ENCODE measurements at regions not wholly inside any gene's neighbourhood (a gene's known extent, or its start where the extent isn't known, plus 50 kb on each side); places are given as distances from the start of the nearest gene placed in this dataset.

GRCh38 chr2:142769761-142770160 lies 107.7 kb upstream of the KYNU start:
- H3K4me3 ChIP-seq (replicated peaks in 1 of 2; ENCODE audit: low read depth in 2 of 2, low read length in 2 of 2), result no peak overlapping the region
- peak in 1 of 2 donors; percentile 59 for DNase-seq (ENCODE audit: low read depth in 2 of 2)
- TF ChIP-seq, protein P1, sequence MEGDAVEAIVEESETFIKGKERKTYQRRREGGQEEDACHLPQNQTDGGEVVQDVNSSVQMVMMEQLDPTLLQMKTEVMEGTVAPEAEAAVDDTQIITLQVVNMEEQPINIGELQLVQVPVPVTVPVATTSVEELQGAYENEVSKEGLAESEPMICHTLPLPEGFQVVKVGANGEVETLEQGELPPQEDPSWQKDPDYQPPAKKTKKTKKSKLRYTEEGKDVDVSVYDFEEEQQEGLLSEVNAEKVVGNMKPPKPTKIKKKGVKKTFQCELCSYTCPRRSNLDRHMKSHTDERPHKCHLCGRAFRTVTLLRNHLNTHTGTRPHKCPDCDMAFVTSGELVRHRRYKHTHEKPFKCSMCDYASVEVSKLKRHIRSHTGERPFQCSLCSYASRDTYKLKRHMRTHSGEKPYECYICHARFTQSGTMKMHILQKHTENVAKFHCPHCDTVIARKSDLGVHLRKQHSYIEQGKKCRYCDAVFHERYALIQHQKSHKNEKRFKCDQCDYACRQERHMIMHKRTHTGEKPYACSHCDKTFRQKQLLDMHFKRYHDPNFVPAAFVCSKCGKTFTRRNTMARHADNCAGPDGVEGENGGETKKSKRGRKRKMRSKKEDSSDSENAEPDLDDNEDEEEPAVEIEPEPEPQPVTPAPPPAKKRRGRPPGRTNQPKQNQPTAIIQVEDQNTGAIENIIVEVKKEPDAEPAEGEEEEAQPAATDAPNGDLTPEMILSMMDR (IDR thresholded peaks at IDR 0.05; ENCODE audit: low read depth, low read length), result no peak

DNA sequence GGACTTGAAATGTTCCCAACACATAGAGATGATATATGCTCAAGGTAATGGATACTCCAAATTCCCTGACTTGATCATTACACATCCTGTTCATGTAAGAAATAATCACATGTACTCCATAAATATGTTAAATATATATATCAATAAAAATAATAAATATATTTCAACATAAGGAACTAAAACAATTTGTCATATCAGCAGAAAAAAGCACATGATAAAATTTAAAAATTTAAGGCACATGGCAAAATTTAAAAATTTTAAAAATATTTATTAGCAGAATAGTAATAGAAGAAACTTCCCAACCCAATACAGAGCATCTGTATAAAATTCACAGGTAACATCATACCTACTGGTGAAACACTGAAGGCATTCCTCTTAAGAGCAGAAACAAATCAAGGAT lies 109.6 kb upstream of the KYNU start:
- TF ChIP-seq, protein P1 (IDR thresholded peaks at IDR 0.05; ENCODE audit: low read depth, low read length), result no peak
- DNase-seq (ENCODE audit: low read depth in 2 of 2), result no peak
- H3K4me3 ChIP-seq (replicated peaks in 1 of 2; ENCODE audit: low read depth in 2 of 2, low read length in 2 of 2), result no peak overlapping the region

DNA sequence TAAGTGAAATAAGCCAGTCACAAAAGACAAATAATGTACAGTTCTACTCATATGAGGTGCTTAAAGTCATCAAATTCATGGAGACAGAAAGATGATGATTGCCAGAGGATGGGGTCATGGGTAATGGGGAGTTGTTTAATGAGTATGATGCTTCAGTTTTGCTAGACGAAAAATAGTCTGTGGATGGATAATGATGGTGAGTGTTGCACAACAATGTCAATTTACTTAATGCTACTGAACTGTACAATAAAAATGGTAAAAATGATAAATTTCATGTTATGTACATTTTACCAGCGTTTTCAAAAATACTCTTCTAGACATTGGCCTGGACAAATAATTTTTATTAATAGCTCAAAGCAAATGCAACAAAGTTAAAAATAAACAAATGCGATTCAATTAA lies 118.5 kb upstream of the KYNU start:
- DNase-seq (ENCODE audit: low read depth in 2 of 2), result no peak
- no peak overlapping the region for H3K4me3 ChIP-seq (replicated peaks in 1 of 2; ENCODE audit: low read depth in 2 of 2, low read length in 2 of 2)
- TF ChIP-seq, protein P1 (IDR thresholded peaks at IDR 0.05; ENCODE audit: low read depth, low read length), result no peak

- DNase-seq (ENCODE audit: low read depth in 2 of 2), result peak in 1 of 2 donors; percentile 45
- TF ChIP-seq, protein P1 (IDR thresholded peaks at IDR 0.05; ENCODE audit: low read depth, low read length), result no peak
- no peak overlapping the region for H3K4me3 ChIP-seq (replicated peaks in 1 of 2; ENCODE audit: low read depth in 2 of 2, low read length in 2 of 2)
Measured at GRCh38 chr2:142757111-142757510, 120.4 kb upstream of the KYNU start.

GRCh38 chr2:142756430-142756829 lies 121.0 kb upstream of the KYNU start:
- DNase-seq (ENCODE audit: low read depth in 2 of 2), result peak; percentile 0 to 68
- no peak overlapping the region for H3K4me3 ChIP-seq (replicated peaks in 1 of 2; ENCODE audit: low read depth in 2 of 2, low read length in 2 of 2)
- TF ChIP-seq, protein P1 (IDR thresholded peaks at IDR 0.05; ENCODE audit: low read depth, low read length), result no peak

GRCh38 chr2:142755191-142755590 lies 122.3 kb upstream of the KYNU start:
- H3K4me3 ChIP-seq (replicated peaks in 1 of 2; ENCODE audit: low read depth in 2 of 2, low read length in 2 of 2), result no peak overlapping the region
- DNase-seq (ENCODE audit: low read depth in 2 of 2), result no peak
- TF ChIP-seq, protein P1 (IDR thresholded peaks at IDR 0.05; ENCODE audit: low read depth, low read length), result no peak

DNA sequence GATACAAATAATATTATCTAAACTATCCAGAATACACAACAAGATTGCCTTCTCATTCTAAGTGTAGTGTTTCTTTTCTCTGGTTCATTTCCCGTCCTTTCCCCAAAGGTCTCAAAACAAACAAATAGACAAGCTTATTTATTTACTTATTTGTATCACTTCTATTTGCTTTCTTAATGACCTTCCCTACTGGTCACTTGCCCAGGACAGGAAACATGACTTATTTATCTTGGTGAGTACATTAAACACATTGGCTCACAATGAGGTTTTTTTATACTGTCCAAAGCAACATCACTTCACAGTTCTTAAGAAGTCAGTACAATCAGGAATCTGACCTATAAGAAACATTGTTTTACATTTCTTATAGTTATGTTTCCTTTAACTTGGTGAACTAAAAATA lies 123.3 kb upstream of the KYNU start:
- H3K4me3 ChIP-seq (replicated peaks in 1 of 2; ENCODE audit: low read depth in 2 of 2, low read length in 2 of 2), result no peak overlapping the region
- TF ChIP-seq, protein P1 (IDR thresholded peaks at IDR 0.05; ENCODE audit: low read depth, low read length), result no peak
- peak in 1 of 2 donors; percentile 46 for DNase-seq (ENCODE audit: low read depth in 2 of 2)
